ENCODE measurements at regions not wholly inside any gene's neighbourhood (a gene's known extent, or its start where the extent isn't known, plus 50 kb on each side); places are given as distances from the start of the nearest gene placed in this dataset.

DNA sequence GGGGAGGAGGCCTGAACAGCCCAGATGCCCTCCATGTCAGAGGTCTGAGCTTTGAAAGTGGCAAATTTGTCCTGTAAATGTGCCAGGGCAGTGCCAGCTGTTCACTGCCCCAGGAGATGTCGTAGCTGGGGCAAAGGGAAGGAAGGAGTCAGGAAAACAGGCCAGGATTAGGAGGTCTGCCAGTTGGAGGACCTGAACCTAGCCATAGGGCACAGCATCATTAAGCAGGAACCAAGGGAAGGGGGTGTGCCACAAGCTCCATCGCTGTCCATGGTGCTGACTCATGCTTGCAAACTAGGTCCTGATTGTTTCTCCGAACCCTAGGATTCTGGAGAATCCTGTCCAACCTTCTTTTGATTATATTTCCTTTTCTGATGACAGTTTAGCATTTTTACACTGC lies 124.2 kb downstream of the TMEM132E start:
- no peak for DNase-seq

GRCh38 chr17:34699181-34699580 lies 119.8 kb downstream of the TMEM132E start:
- no peak for DNase-seq

GRCh38 chr17:34692920-34693319 lies 113.5 kb downstream of the TMEM132E start:
- no peak for DNase-seq
